Heart left ventricle (tissue), 13 donors: ENCODE measurements at regions not wholly inside any gene's neighbourhood (a gene's known extent, or its start where the extent isn't known, plus 50 kb on each side); places are given as distances from the start of the nearest gene placed in this dataset.

Experiments
- CTCF ChIP-seq, 12 donors: fragments of 200-600 bp; sonication (generic) in 4 of 12; IDR thresholded peaks; one replicate each; pipeline versions ENCODE4 v1.5.0 to v1.8.0; 2018 to 2022; ENCODE audit warnings: antibody characterized with exemption in 12 of 12, mild to moderate bottlenecking in 5 of 12
- POLR2A ChIP-seq, 2 donors: fragments of 450-650 bp; IDR thresholded peaks; one replicate each; pipeline ENCODE4 v1.6.1; 2017; ENCODE audit warnings: antibody characterized with exemption in 2 of 2, mild to moderate bottlenecking in 2 of 2, moderate library complexity in 2 of 2
- donor health status: ischemic (EF 13 %, LVEDD 7.1; RV severe dilation, severe dysfunction).
- donor health status: DM: no; HTN: yes; CAD: no.
- donor health status: DM: no; HTN: no; CAD: no.
- donor health status: ischemic (EF 25% LVEDD 6.9; RV normal size, moderate dysfunction).
- donor health status: ischemic (EF 25% LVEDD 5.7; RV mildly dilated, moderate dysfunction).
- donor health status: ischemic (EF 35%, LVEDD 5.7; RV mildly dilated, moderate dysfunction).
- donor health status: nonischemic (EF 11% LVEDD 7.7; RV severe dilation, severe dysfunction).
- donor health status: DM: yes; HTN: yes; CAD: no.
- donor health status: PGD.
- donor health status: ischemic (EF 29% LVEDD 5.4; RV normal size, mild dysfunction).
- donor health status: nonischemic (EF 23%, LVEDD 6.1; RV moderate dilation, normal function).

- TF ChIP-seq CTCF (IDR thresholded peaks at IDR 0.05) (no peak), POLR2A (IDR thresholded peaks at IDR 0.05) (no peak)
These were observed 453.0 kb downstream of the SLCO4C1 start for GRCh38 chr5:101843055-101843454.
